ENCODE measurements at regions not wholly inside any gene's neighbourhood (a gene's known extent, or its start where the extent isn't known, plus 50 kb on each side); places are given as distances from the start of the nearest gene placed in this dataset.

DNA sequence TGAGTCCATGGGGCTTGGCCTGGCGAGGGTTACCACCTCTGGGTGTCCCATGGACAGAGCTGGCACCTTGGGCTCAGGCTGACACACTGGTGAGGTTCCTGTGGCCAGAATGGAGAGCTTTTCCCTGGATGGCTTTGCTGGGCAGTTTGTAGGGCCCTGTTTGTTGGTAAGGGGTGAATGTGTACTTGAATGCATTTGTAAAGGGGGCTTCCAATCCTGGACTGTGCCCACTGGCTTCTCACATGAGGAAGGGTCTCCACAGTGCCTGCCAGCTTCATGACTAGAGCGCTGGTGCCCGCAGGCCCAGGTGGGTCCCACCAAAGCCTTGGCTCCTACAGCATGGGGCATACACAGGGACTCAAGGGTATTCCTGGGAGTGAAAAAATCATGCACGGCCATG, 103.5 kb upstream of the SIX2 start:
- in situ Hi-C loops (cut with MboI; ENCODE audit: low pct_unique_long_range_greater_than_20kb, low sequenced_read_pairs, unreplicated experiment), result no loop called here
- TF ChIP-seq, protein P1, sequence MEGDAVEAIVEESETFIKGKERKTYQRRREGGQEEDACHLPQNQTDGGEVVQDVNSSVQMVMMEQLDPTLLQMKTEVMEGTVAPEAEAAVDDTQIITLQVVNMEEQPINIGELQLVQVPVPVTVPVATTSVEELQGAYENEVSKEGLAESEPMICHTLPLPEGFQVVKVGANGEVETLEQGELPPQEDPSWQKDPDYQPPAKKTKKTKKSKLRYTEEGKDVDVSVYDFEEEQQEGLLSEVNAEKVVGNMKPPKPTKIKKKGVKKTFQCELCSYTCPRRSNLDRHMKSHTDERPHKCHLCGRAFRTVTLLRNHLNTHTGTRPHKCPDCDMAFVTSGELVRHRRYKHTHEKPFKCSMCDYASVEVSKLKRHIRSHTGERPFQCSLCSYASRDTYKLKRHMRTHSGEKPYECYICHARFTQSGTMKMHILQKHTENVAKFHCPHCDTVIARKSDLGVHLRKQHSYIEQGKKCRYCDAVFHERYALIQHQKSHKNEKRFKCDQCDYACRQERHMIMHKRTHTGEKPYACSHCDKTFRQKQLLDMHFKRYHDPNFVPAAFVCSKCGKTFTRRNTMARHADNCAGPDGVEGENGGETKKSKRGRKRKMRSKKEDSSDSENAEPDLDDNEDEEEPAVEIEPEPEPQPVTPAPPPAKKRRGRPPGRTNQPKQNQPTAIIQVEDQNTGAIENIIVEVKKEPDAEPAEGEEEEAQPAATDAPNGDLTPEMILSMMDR (IDR thresholded peaks at IDR 0.05; ENCODE audit: extremely low read depth, insufficient read depth, missing control alignments), result no peak
- no peak for DNase-seq (ENCODE audit: low spot score)

DNA sequence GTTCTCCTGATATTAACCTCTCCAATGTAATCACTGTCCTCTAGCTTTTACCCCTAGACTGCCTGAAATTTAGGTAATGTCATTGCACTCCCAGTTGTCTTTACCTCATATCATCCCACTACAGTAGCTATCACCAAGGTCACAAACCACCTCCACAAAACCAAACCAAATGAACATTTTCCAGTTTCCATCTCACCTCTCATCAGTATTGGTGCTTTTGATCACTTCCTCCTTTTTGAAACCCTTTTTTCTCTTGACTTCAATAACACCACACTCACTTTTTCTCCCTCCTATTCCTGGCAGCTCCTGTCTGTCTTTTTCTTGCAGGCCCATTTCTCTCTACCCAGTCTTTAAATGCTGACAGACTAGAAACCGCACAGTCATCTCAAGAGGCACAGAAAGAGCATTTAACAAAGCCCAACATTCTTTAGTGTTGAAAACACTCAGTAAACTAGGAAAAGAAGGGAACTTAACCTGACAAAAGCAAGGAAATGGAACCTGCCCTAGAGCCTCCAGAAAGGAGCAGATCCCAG, 95.9 kb upstream of the SIX2 start:
- in situ Hi-C loops (cut with MboI; ENCODE audit: low pct_unique_long_range_greater_than_20kb, low sequenced_read_pairs, unreplicated experiment), result no loop called here
- no peak for DNase-seq (ENCODE audit: low spot score)
- TF ChIP-seq, protein P1 (IDR thresholded peaks at IDR 0.05; ENCODE audit: extremely low read depth, insufficient read depth, missing control alignments), result no peak

DNA sequence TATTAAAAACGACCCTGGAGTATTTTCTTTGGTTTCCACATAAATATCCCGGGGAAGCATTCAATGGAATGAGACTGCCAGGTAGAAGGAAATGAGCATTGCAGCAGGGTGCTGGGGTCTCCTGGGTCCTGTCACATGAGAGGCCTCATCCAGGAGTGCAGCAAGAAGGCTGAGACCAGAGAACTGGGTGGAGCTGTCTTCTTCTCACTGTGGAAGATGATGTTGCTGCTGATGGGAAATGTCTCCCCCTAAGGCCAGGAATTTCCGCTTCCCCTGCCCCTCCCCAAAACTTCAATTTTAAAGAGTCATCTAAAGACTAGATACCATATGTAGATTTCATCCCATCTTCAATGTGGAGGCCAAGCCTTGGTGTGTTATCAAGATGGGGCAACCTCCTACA, 95.2 kb upstream of the SIX2 start:
- TF ChIP-seq, protein P1 (IDR thresholded peaks at IDR 0.05; ENCODE audit: extremely low read depth, insufficient read depth, missing control alignments), result no peak
- in situ Hi-C loops (cut with MboI; ENCODE audit: low pct_unique_long_range_greater_than_20kb, low sequenced_read_pairs, unreplicated experiment), result no loop called here
- no peak for DNase-seq (ENCODE audit: low spot score)

DNA sequence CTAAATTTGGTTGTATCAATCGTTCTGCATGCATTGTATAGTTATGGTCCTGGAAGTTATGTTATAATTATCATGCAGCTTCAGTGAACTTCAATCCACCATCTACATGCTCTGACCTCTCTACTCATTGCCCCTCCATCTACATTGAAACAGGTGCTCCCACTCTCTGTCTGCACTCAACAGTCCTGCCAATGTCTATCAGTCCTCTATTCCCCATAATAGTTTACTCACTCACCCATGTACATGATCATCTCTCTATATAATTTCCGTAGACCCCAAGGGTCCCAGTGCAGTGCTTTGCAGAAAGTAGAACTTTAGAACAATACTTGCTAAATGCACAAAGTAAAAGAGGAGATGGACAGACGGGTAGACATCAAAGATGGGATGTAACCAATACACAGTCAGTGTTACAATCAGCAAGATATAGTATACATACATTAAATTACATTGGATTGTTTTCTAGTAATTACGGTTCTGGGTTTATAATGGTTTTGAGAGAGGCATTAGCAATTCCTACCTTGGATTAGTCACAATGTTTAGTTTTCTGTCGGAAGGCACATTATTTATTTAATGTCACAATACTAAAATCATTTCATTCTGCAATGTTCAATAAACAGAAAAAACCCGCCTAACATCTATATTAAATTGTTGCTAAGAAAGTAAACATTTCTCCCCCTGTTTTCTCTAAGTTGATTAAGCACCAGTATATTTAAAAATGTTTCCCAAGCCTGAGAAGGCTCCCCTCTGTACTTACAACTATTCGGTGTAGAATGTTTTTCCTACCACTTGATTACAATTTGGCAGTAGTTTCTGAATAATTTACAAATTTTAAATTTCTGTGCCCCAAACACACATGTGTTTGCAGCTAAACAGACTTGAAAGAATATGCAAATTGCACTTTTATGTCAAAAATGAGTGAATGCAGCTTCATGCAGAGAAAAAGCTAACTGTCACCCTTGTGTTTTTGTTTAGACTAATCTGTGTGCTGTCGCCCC, 94.4 kb upstream of the SIX2 start:
- TF ChIP-seq, protein P1 (IDR thresholded peaks at IDR 0.05; ENCODE audit: extremely low read depth, insufficient read depth, missing control alignments), result no peak
- in situ Hi-C loops (cut with MboI; ENCODE audit: low pct_unique_long_range_greater_than_20kb, low sequenced_read_pairs, unreplicated experiment), result no loop called here
- no peak for DNase-seq (ENCODE audit: low spot score)

DNA sequence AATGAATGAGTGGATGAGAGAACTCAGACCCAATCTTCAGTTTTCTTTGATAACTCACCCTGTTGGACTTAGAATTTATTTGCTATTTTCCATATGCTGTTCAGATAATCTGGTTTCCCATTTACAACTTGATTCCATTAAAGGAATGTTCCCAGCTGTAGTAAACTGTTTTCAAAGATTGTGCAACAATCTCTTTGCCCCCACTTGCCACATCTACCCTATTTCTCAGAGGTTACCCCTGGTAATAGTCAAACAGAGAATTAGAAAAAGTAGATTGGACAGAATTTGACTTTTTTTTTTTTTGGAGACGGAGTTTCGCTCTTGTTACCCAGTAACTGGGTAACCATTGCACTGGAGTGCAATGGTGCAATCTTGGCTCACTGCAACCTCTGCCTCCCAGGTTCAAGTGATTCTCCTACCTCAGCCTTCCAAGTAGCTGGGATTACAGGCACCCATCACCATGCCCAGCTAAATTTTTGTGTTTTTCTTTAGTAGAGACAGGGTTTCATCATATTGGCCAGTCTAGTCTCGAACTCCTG, 93.4 kb upstream of the SIX2 start:
- TF ChIP-seq, protein P1 (IDR thresholded peaks at IDR 0.05; ENCODE audit: extremely low read depth, insufficient read depth, missing control alignments), result no peak
- no peak for DNase-seq (ENCODE audit: low spot score)
- in situ Hi-C loops (cut with MboI; ENCODE audit: low pct_unique_long_range_greater_than_20kb, low sequenced_read_pairs, unreplicated experiment), result no loop called here

DNA sequence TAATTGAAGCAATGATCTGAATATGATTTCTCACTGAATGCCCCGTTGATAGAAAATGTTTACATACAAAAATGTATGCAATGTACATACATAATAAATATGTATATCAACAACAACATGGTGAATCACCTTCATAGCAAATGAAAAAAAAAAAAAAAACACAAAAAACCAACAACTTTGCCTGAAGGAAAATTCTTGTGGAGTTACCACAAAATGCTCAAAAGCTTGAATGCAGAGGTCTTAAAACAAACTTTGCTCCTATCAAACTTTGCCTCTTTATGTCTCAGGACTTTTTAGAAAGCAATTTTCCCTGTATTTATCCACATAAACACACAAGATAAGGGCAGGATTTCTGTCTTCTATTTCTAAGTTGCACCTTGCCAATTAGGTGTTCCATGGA, 92.9 kb upstream of the SIX2 start:
- TF ChIP-seq, protein P1 (IDR thresholded peaks at IDR 0.05; ENCODE audit: extremely low read depth, insufficient read depth, missing control alignments), result no peak
- DNase-seq (ENCODE audit: low spot score), result no peak
- in situ Hi-C loops (cut with MboI; ENCODE audit: low pct_unique_long_range_greater_than_20kb, low sequenced_read_pairs, unreplicated experiment), result no loop called here
